ENCODE measurements at regions not wholly inside any gene's neighbourhood (a gene's known extent, or its start where the extent isn't known, plus 50 kb on each side); places are given as distances from the start of the nearest gene placed in this dataset.

DNA sequence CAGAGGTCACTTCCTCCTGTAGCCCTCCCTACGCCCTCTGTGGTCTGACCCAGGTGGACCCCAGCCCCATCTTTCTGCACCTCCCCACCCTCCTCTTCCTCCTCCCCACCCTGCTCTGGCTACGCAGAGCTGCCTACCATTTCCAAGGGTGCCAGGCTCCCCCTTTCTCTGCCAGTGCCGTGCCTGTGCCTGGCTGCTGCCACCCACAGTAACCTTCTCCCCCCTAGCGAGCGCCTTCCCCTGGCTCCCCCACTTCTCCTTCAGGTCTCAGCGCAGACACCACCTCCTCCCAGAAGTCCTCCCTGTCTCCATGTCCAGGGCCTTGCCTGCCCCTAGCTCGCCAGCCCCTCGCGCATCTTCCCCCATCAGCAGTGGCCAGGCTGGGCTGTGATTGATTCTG, 471.5 kb downstream of the PTPRU start:
- TF ChIP-seq, protein P1, sequence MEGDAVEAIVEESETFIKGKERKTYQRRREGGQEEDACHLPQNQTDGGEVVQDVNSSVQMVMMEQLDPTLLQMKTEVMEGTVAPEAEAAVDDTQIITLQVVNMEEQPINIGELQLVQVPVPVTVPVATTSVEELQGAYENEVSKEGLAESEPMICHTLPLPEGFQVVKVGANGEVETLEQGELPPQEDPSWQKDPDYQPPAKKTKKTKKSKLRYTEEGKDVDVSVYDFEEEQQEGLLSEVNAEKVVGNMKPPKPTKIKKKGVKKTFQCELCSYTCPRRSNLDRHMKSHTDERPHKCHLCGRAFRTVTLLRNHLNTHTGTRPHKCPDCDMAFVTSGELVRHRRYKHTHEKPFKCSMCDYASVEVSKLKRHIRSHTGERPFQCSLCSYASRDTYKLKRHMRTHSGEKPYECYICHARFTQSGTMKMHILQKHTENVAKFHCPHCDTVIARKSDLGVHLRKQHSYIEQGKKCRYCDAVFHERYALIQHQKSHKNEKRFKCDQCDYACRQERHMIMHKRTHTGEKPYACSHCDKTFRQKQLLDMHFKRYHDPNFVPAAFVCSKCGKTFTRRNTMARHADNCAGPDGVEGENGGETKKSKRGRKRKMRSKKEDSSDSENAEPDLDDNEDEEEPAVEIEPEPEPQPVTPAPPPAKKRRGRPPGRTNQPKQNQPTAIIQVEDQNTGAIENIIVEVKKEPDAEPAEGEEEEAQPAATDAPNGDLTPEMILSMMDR (IDR thresholded peaks at IDR 0.05; ENCODE audit: low read depth, low read length, missing input control) = no peak
- TF ChIP-seq HNF4G (IDR thresholded peaks at IDR 0.05) (no peak), TAF1 (conservative IDR thresholded peaks at IDR 0.05) (no peak)
- TF ChIP-seq, protein P2, sequence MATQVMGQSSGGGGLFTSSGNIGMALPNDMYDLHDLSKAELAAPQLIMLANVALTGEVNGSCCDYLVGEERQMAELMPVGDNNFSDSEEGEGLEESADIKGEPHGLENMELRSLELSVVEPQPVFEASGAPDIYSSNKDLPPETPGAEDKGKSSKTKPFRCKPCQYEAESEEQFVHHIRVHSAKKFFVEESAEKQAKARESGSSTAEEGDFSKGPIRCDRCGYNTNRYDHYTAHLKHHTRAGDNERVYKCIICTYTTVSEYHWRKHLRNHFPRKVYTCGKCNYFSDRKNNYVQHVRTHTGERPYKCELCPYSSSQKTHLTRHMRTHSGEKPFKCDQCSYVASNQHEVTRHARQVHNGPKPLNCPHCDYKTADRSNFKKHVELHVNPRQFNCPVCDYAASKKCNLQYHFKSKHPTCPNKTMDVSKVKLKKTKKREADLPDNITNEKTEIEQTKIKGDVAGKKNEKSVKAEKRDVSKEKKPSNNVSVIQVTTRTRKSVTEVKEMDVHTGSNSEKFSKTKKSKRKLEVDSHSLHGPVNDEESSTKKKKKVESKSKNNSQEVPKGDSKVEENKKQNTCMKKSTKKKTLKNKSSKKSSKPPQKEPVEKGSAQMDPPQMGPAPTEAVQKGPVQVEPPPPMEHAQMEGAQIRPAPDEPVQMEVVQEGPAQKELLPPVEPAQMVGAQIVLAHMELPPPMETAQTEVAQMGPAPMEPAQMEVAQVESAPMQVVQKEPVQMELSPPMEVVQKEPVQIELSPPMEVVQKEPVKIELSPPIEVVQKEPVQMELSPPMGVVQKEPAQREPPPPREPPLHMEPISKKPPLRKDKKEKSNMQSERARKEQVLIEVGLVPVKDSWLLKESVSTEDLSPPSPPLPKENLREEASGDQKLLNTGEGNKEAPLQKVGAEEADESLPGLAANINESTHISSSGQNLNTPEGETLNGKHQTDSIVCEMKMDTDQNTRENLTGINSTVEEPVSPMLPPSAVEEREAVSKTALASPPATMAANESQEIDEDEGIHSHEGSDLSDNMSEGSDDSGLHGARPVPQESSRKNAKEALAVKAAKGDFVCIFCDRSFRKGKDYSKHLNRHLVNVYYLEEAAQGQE (IDR thresholded peaks at IDR 0.05) = no peak
- TF ChIP-seq, protein P3, sequence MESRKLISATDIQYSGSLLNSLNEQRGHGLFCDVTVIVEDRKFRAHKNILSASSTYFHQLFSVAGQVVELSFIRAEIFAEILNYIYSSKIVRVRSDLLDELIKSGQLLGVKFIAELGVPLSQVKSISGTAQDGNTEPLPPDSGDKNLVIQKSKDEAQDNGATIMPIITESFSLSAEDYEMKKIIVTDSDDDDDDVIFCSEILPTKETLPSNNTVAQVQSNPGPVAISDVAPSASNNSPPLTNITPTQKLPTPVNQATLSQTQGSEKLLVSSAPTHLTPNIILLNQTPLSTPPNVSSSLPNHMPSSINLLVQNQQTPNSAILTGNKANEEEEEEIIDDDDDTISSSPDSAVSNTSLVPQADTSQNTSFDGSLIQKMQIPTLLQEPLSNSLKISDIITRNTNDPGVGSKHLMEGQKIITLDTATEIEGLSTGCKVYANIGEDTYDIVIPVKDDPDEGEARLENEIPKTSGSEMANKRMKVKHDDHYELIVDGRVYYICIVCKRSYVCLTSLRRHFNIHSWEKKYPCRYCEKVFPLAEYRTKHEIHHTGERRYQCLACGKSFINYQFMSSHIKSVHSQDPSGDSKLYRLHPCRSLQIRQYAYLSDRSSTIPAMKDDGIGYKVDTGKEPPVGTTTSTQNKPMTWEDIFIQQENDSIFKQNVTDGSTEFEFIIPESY (IDR thresholded peaks at IDR 0.05) = no peak
